WI38 (cell line): ENCODE measurements at regions not wholly inside any gene's neighbourhood (a gene's known extent, or its start where the extent isn't known, plus 50 kb on each side); places are given as distances from the start of the nearest gene placed in this dataset.
A peak's percentile ranks its signal among the peaks of the same experiment; 100 is the strongest.

Experiments
- H3K4me3 ChIP-seq: 2 replicates; pipeline ENCODE4 v1.5.1; 2011; ENCODE audit warnings: low read depth, mild to moderate bottlenecking, control low read depth, low read length
- TF ChIP-seq, protein P1 (sequence below): IDR thresholded peaks from 2 replicates; pipeline ENCODE4 v1.5.1; 2012; ENCODE audit warnings: low read depth, mild to moderate bottlenecking, control low read depth, low read length

GRCh38 chr5:54655761-54656160, 138.2 kb downstream of the SNX18 start:
- no peak overlapping the region for H3K4me3 ChIP-seq
- TF ChIP-seq, protein P1, sequence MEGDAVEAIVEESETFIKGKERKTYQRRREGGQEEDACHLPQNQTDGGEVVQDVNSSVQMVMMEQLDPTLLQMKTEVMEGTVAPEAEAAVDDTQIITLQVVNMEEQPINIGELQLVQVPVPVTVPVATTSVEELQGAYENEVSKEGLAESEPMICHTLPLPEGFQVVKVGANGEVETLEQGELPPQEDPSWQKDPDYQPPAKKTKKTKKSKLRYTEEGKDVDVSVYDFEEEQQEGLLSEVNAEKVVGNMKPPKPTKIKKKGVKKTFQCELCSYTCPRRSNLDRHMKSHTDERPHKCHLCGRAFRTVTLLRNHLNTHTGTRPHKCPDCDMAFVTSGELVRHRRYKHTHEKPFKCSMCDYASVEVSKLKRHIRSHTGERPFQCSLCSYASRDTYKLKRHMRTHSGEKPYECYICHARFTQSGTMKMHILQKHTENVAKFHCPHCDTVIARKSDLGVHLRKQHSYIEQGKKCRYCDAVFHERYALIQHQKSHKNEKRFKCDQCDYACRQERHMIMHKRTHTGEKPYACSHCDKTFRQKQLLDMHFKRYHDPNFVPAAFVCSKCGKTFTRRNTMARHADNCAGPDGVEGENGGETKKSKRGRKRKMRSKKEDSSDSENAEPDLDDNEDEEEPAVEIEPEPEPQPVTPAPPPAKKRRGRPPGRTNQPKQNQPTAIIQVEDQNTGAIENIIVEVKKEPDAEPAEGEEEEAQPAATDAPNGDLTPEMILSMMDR = no peak

- TF ChIP-seq, protein P1 = no peak
- no peak overlapping the region for H3K4me3 ChIP-seq
These were observed 137.7 kb downstream of the SNX18 start for GRCh38 chr5:54655266-54655665.

GRCh38 chr5:54653956-54654614, 136.5 kb downstream of the SNX18 start:
- H3K4me3 ChIP-seq = no peak overlapping the region
- TF ChIP-seq, protein P1 = no peak

DNA sequence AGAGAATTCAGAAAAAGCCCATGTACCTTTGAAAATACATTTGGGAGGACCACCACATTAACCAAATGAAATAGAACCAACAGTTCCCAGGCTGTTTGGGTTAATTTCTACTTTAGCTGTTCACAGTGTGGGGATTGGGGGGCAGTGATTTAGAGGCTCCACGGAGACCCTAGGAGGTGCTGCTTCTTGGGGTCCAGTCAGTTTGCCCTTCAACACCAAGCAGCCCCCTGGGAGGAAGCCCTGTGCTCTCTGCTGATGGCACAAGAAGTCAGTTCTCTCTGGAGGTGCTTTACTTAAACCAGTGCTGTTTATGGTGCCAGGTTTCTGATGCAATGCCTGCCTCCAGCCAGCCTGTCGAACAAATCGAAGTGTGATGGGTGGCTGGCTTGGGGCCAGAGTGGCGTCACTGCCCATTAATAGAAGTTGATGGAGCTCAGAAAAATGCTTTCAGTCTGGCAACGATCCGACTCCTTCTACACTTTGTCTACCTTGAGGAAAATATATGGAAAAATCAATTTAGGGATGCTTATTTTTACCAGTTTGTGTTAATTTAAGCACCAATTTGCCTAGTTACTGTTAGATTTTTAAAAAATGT, 134.0 kb downstream of the SNX18 start:
- TF ChIP-seq, protein P1 = no peak

GRCh38 chr5:54649041-54649504, 131.5 kb downstream of the SNX18 start:
- H3K4me3 ChIP-seq = no peak overlapping the region
- TF ChIP-seq, protein P1 = no peak

More for the DNA sequence above, 134.0 kb downstream of the SNX18 start:
- H3K4me3 ChIP-seq = no peak overlapping the region

DNA sequence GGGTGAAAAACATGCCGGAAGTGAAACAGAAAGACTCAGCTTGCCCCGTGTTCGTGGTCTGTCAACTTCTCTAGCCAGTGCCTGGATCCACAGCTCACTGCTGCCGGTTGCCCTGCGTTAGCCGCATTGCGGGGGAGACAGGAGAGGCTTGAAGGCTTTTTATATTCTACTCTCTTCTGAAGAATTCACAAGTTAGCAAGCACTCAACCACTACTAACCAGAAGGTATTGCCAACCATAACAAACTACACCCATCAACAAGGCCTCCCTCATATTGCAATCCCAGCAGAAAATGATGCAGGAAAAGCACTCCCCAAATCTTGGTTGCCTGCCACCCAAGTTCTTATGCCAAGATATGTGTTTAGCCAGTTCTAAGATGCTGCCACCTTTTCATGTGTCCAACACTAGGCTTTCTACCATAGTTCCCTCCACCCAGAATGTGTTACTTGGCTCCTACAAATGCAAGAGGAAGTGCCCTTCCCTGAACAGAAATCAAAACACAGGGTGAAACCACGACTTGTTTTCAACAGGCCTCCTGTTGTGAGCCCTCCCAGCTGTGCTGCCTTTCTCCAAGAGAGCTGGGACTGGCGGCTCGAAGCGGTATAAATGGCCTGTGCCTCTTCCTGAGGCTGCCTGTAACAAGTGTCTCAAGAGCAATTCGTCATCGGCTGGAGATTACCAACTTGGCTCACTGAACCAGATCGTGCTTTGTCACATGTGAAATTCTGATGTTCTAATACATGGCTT, 129.0 kb downstream of the SNX18 start:
- TF ChIP-seq, protein P1 = no peak
- peak overlapping the region; percentile 27; the same call in 1 of the 2 replicates for H3K4me3 ChIP-seq

- no peak overlapping the region for H3K4me3 ChIP-seq
- TF ChIP-seq, protein P1 = no peak
These were observed 128.4 kb downstream of the SNX18 start for GRCh38 chr5:54645882-54646355.
